Karpas-422 (cell line): ENCODE measurements at regions not wholly inside any gene's neighbourhood (a gene's known extent, or its start where the extent isn't known, plus 50 kb on each side); places are given as distances from the start of the nearest gene placed in this dataset.

Experiments used
- DNase-seq: peaks from one replicate; pipeline ENCODE4 v3.0.0-alpha.2; 2015
- H2AFZ ChIP-seq: fragments of 200-600 bp; sonication (generic); 2 replicates; pipeline ENCODE4 v1.6.1; 2014; ENCODE audit warnings: antibody characterized with exemption, low read length, mixed read lengths
- H3K27ac ChIP-seq: fragments of 200-600 bp; sonication (generic); 2 replicates; pipeline ENCODE4 v1.5.1; 2014; ENCODE audit warnings: mild to moderate bottlenecking, low read length, moderate library complexity
- H3K27me3 ChIP-seq: fragments of 200-600 bp; sonication (generic); 2 replicates; pipeline ENCODE4 v1.6.1; 2014; ENCODE audit warnings: low read length, mixed read lengths
- H3K36me3 ChIP-seq: fragments of 200-600 bp; sonication (generic); 2 replicates; pipeline ENCODE4 v1.6.1; 2014; ENCODE audit warnings: low read length, mixed read lengths; ENCODE audit not compliant: insufficient read depth
- H3K4me1 ChIP-seq: fragments of 200-600 bp; sonication (generic); 2 replicates; pipeline ENCODE4 v1.6.1; 2014; ENCODE audit warnings: mild to moderate bottlenecking, low read length, mixed read lengths
- H3K4me2 ChIP-seq: fragments of 200-600 bp; sonication (generic); 2 replicates; pipeline ENCODE4 v1.6.1; 2014; ENCODE audit warnings: low read length, low read depth, mild to moderate bottlenecking; ENCODE audit not compliant: poor library complexity, severe bottlenecking
- H3K4me3 ChIP-seq: fragments of 200-600 bp; sonication (generic); 2 replicates; pipeline ENCODE4 v1.5.1; 2014; ENCODE audit warnings: mild to moderate bottlenecking, antibody characterized with exemption, low read length, mixed read lengths
- H3K79me2 ChIP-seq: fragments of 200-600 bp; sonication (generic); 2 replicates; pipeline ENCODE4 v1.6.1; 2014; ENCODE audit warnings: mild to moderate bottlenecking, low read length, mixed read lengths
- H3K9ac ChIP-seq: fragments of 200-600 bp; sonication (generic); 2 replicates; pipeline ENCODE4 v1.6.0; 2014; ENCODE audit warnings: low read length
- H3K9me2 ChIP-seq: fragments of 200-600 bp; sonication (generic), shearing (Covaris generic); replicated peaks from 2 replicates; pipeline ENCODE4 v1.6.0; 2014; ENCODE audit warnings: mild to moderate bottlenecking, low read length, moderate library complexity; ENCODE audit not compliant: insufficient read depth
- H3K9me3 ChIP-seq: fragments of 300-700, 200-600 bp; sonication (generic); 2 replicates; pipeline ENCODE4 v1.6.1; 2014; ENCODE audit warnings: low read length, mixed read lengths
- H4K20me1 ChIP-seq: fragments of 200-600 bp; sonication (generic); 2 replicates; pipeline ENCODE4 v1.6.1; 2014; ENCODE audit warnings: mild to moderate bottlenecking, antibody characterized with exemption, low read length, low read depth; ENCODE audit not compliant: insufficient read depth

DNA sequence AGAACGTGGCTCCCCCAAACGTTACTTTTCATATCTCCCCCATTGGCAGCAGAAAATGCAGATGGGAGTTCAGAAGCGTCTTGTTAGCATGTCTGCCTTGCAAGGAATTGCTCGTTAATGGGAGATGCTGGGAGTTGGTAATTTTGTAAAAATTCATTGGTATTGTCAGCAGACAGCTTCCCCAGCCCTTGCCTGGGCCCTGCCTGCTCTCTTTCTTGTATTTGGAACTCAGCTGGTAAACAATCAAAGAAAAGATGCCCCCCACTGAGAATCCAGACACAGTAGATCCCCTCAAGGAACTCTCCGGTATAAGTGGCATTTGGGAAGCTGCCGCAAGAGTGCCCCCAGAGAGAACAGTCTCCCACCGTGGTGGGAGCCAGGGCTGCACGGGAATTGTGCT, 94.4 kb upstream of the IGSF21 start:
- no peaks in the 10 kb centered on the region for H3K9me3 ChIP-seq
- no peaks in the 10 kb centered on the region for H3K27me3 ChIP-seq
- no peaks in the 10 kb centered on the region for H3K9me2 ChIP-seq
- no peaks in the 10 kb centered on the region for H4K20me1 ChIP-seq
- no peaks in the 10 kb centered on the region for H3K36me3 ChIP-seq
- no peak overlapping the region for H3K4me2 ChIP-seq
- H3K79me2 ChIP-seq = no peaks in the 10 kb centered on the region
- no peak for DNase-seq
- no peak overlapping the region for H2AFZ ChIP-seq
- H3K27ac ChIP-seq = no peak overlapping the region
- no peaks in the 10 kb centered on the region for H3K4me1 ChIP-seq
- no peak overlapping the region for H3K9ac ChIP-seq
- no peak overlapping the region for H3K4me3 ChIP-seq

DNA sequence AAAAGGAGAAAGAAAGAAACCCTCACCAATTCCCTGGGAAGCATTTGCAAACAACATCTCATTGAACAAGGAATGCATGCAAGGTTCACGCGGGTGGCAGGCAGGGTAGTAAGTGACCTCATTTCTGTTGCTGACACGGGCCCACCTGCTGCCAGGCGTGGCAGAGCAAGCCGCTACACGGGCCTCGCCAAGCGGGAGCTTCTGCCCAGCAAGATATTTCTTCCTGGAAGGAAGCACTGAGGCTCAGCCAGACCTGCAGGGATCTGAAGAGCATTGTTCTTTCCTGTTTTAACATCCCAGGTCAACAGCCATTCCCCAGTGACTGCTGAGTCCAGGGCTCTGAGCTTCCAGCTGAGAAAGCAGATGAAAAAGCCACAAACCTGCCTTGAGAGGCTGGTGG, 91.9 kb upstream of the IGSF21 start:
- no peaks in the 10 kb centered on the region for H3K27me3 ChIP-seq
- no peak for DNase-seq

DNA sequence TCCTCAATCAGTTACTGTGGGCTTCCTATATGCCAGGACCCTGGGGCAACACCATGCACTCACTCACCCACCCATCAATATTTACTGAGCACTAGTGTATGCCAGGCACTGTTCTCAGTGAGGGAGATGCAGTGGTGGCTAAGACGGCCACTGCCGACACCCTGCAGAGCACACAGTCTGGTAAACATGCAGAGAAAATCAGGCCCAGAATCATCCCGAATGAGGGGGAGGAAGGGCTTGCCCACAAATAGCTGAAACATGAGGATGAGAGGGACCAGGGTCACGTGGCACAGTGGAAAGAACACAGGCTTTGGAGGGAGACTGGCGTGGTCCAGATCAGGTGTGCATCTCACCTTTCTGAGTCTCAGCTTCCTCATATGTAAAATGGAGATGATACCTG, 89.2 kb upstream of the IGSF21 start:
- no peaks in the 10 kb centered on the region for H3K27me3 ChIP-seq
- H3K9me2 ChIP-seq = no peaks in the 10 kb centered on the region
- H3K4me2 ChIP-seq = no peak overlapping the region
- no peaks in the 10 kb centered on the region; the same call in 1 of the 2 replicates for H4K20me1 ChIP-seq
- DNase-seq = no peak
- no peak overlapping the region for H3K9ac ChIP-seq
- H3K27ac ChIP-seq = no peak overlapping the region
- peaks cover 5% of the 10 kb centered on the region; the same call in 1 of the 2 replicates for H3K4me1 ChIP-seq
- no peak overlapping the region for H3K4me3 ChIP-seq
- H3K79me2 ChIP-seq = no peaks in the 10 kb centered on the region
- H3K36me3 ChIP-seq = no peaks in the 10 kb centered on the region
- H2AFZ ChIP-seq = no peak overlapping the region
- H3K9me3 ChIP-seq = no peaks in the 10 kb centered on the region

More for the DNA sequence above, 91.9 kb upstream of the IGSF21 start:
- Histone ChIP-seq H3K27ac (no peak overlapping the region), H3K36me3 (no peaks in the 10 kb centered on the region), H3K9me3 (no peaks in the 10 kb centered on the region), H3K79me2 (no peaks in the 10 kb centered on the region), H2AFZ (no peak overlapping the region), H3K9me2 (no peaks in the 10 kb centered on the region), H3K9ac (no peak overlapping the region), H3K4me2 (no peak overlapping the region), H3K4me3 (no peak overlapping the region), H4K20me1 (no peaks in the 10 kb centered on the region; the same call in 1 of the 2 replicates), H3K4me1 (peaks cover 5% of the 10 kb centered on the region; the same call in 1 of the 2 replicates)

DNA sequence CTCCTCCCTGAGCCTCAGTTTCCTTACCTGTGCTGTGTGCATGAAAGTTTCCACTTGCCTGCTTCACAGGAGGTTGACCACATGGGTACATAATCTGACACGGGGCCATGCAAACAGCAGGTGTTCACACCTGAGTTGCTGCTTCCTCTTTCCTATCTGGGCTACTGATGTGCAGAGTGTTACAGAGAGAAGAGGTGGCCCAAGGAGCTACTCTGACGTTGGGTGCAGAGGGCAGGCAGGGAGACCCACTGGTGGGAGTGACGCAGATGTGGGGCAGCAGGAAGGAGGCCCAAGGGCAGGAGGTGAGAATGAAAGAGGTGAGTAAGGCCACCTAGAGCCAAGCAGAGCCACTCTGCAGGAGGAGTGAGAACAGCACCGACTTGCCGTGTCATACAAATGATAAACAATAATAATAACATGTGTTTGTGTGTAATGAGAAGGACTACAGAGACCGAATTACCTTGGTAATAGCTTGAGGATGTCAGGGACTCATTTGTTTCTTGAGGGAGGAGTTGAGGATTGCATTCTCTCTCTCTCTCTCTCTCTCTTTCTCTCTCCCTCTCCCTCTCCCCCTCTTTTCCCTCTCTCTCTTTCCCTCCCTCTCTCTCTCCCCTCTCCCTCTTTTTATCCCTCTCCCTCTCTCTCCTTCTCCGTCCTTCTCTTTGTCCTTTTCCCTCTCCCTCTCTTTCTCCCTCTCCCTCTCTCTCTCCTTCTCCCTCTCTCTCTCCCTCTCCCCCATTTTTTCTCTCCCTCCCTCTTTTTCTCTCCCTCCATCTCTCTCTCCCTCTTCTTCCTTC, 87.4 kb upstream of the IGSF21 start:
- H3K36me3 ChIP-seq = no peaks in the 10 kb centered on the region
- no peaks in the 10 kb centered on the region for H3K27me3 ChIP-seq
- no peak overlapping the region for H2AFZ ChIP-seq
- no peak for DNase-seq
- no peaks in the 10 kb centered on the region; the same call in 1 of the 2 replicates for H4K20me1 ChIP-seq
- no peak overlapping the region for H3K4me3 ChIP-seq
- no peaks in the 10 kb centered on the region for H3K9me2 ChIP-seq
- H3K4me1 ChIP-seq = peaks cover 5% of the 10 kb centered on the region; the same call in 1 of the 2 replicates
- H3K9me3 ChIP-seq = no peaks in the 10 kb centered on the region
- no peaks in the 10 kb centered on the region for H3K79me2 ChIP-seq
- no peak overlapping the region for H3K4me2 ChIP-seq
- H3K9ac ChIP-seq = no peak overlapping the region
- H3K27ac ChIP-seq = no peak overlapping the region

DNA sequence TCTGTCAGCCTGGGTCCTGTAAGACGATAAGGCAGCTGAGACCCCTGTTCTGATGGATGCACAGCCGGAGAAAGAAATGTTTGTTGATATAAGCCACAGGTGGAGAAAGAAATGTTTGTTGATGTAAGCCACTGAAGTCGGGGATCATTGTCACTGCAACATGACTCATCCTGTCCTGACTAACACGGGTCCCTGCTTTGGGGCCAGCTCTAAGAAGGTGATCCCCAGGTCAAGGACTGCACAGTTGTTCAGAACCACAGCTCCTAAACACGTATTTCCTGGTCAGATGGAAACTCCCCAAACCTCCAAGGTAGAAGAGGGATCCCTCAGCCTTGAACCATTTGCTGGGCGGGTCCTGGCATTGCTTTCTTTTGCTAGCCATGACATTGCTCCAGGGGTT, 86.4 kb upstream of the IGSF21 start:
- Histone ChIP-seq H3K27ac (no peak overlapping the region), H3K9me2 (no peaks in the 10 kb centered on the region)
- no peak for DNase-seq

DNA sequence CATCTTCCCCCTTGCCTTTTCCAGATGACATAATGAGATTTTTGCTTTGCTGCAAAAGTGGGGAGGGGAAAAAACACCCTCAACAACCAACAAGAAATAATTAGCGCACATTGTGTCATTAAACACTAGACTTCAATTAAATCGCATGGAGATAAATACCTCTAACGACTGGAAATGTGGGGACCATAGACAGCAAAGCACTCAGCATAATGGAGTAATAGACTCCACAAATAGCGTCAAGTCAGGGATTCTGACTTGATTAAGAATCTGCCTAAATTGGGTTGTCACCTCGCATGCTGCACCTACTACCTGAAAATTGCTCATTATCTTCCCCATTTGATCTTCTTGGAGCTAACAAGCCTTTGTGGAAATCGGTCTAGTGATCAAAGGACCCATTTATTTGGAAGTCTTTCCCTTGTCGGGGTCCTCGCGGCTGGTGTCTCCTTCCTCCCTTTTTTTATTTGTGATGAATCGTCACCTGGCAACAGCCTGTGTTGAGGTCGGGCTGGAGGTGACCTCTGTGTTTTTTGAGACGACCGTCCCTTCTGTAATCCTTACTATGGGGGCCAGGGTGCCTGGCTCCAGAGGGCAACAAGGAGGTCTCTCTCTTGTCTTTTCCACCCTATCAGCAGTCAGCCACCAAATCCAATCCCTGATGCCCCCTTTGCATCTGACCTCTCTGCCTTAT, 75.3 kb upstream of the IGSF21 start:
- Histone ChIP-seq H2AFZ (no peak overlapping the region), H4K20me1 (no peaks in the 10 kb centered on the region), H3K4me1 (peaks cover 28% of the 10 kb centered on the region), H3K36me3 (no peaks in the 10 kb centered on the region), H3K79me2 (no peaks in the 10 kb centered on the region), H3K9me2 (no peaks in the 10 kb centered on the region), H3K9ac (no peak overlapping the region), H3K27ac (no peak overlapping the region), H3K9me3 (no peaks in the 10 kb centered on the region), H3K27me3 (no peaks in the 10 kb centered on the region), H3K4me3 (no peak overlapping the region), H3K4me2 (no peak overlapping the region)
- DNase-seq = no peak

More for the DNA sequence above, 86.4 kb upstream of the IGSF21 start:
- Histone ChIP-seq H3K4me1 (peaks cover 5% of the 10 kb centered on the region; the same call in 1 of the 2 replicates), H3K36me3 (no peaks in the 10 kb centered on the region), H3K4me2 (no peak overlapping the region), H3K9me3 (no peaks in the 10 kb centered on the region), H3K9ac (no peak overlapping the region), H3K79me2 (no peaks in the 10 kb centered on the region), H3K4me3 (no peak overlapping the region), H3K27me3 (no peaks in the 10 kb centered on the region), H2AFZ (no peak overlapping the region), H4K20me1 (no peaks in the 10 kb centered on the region; the same call in 1 of the 2 replicates)

DNA sequence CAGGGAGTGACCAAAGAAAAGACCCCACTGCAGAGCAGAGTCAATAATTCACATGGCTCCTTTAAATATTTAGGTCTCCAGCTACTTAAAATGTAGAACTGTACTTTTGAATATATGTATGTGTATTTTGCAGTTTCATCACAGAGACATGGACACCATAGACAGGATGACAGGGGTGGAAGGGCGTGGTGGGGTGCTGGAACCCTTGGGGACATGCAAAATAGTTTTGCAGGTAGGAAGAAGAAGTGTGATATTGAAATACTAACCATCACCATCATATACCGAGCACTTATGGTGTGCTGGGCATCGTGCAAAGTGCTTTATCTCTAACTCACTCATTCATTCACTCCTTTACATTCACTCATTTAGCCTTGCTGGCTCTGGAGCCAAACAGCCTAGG, 72.5 kb upstream of the IGSF21 start:
- Histone ChIP-seq H3K4me3 (no peak overlapping the region), H3K9ac (no peak overlapping the region), H3K4me2 (peak overlapping the region; percentile 51), H3K9me3 (no peaks in the 10 kb centered on the region), H3K27ac (no peak overlapping the region), H3K27me3 (no peaks in the 10 kb centered on the region), H3K4me1 (peaks cover 32% of the 10 kb centered on the region), H3K9me2 (no peaks in the 10 kb centered on the region), H3K36me3 (no peaks in the 10 kb centered on the region), H2AFZ (no peak overlapping the region), H4K20me1 (no peaks in the 10 kb centered on the region), H3K79me2 (no peaks in the 10 kb centered on the region)
- DNase-seq = peak; percentile 66

DNA sequence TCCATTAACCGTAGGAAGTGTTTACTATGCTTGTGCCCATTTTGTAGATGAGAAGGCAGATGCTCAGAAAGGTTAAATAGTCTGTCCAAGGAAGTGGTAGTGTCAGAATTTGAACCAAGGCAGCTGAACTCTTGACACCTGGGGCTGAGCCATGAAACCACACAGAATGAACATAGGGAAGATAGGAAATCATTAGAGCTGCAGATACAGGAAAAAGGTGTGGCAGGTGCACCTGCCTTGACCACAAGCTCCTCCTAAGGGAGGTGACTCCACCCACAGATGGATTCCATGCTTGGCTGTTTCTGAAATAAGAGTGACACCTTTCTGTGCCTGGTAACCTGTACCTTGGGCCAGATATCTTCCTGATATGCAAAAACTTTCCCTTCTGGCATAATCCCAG, 69.9 kb upstream of the IGSF21 start:
- Histone ChIP-seq H3K9me2 (no peaks in the 10 kb centered on the region), H4K20me1 (no peaks in the 10 kb centered on the region), H3K4me1 (peaks cover 51% of the 10 kb centered on the region), H3K4me2 (no peak overlapping the region), H3K9ac (no peak overlapping the region), H3K27me3 (no peaks in the 10 kb centered on the region), H3K27ac (no peak overlapping the region), H3K4me3 (no peak overlapping the region), H3K9me3 (no peaks in the 10 kb centered on the region), H3K79me2 (no peaks in the 10 kb centered on the region), H2AFZ (no peak overlapping the region), H3K36me3 (no peaks in the 10 kb centered on the region)
- DNase-seq = no peak
